Skin epidermis (tissue), 12 donors: ENCODE measurements at regions not wholly inside any gene's neighbourhood (a gene's known extent, or its start where the extent isn't known, plus 50 kb on each side); places are given as distances from the start of the nearest gene placed in this dataset.

ENCODE experiments used
- H3K27ac ChIP-seq, 21 experiments: fragments of 200-600 bp; sonication (generic) in 11 of 21; one replicate each; pipeline ENCODE4 v1.5.0; 2020; ENCODE audit warnings: mild to moderate bottlenecking in 3 of 21, inconsistent platforms in 2 of 21, moderate library complexity in 2 of 21
- H3K4me3 ChIP-seq, 7 experiments: fragments of 200-600 bp; sonication (generic) in 2 of 7; one replicate each; pipeline ENCODE4 v1.5.0; 2020; ENCODE audit warnings: inconsistent platforms in 2 of 7, mild to moderate bottlenecking in 2 of 7, moderate library complexity in 1 of 7

GRCh38 chr19:28235606-28236125 lies 977.3 kb downstream of the UQCRFS1 start:
- Histone ChIP-seq H3K4me3 (no peak overlapping the region), H3K27ac (no peak overlapping the region)

- no peak overlapping the region for H3K4me3 ChIP-seq
- H3K27ac ChIP-seq, result no peak overlapping the region
Observed at GRCh38 chr19:28234637-28235036, 978.3 kb downstream of the UQCRFS1 start.

- H3K27ac ChIP-seq, result no peak overlapping the region
- H3K4me3 ChIP-seq, result no peak overlapping the region
Observed at GRCh38 chr19:28228854-28229253, 984.1 kb downstream of the UQCRFS1 start.

GRCh38 chr19:28224441-28224840 lies 988.5 kb downstream of the UQCRFS1 start:
- no peak overlapping the region for H3K27ac ChIP-seq
- no peak overlapping the region for H3K4me3 ChIP-seq

GRCh38 chr19:28221736-28222135 lies 991.2 kb downstream of the UQCRFS1 start:
- no peak overlapping the region for H3K4me3 ChIP-seq
- H3K27ac ChIP-seq, result no peak overlapping the region

- Histone ChIP-seq H3K4me3 (no peak overlapping the region), H3K27ac (no peak overlapping the region)
Observed at GRCh38 chr19:28218728-28219127, 994.2 kb downstream of the UQCRFS1 start.

GRCh38 chr19:28217022-28217421 lies 995.9 kb downstream of the UQCRFS1 start:
- no peak overlapping the region for H3K27ac ChIP-seq
- no peak overlapping the region for H3K4me3 ChIP-seq

- Histone ChIP-seq H3K27ac (no peak overlapping the region), H3K4me3 (no peak overlapping the region)
Observed at GRCh38 chr19:28213470-28214082, 999.4 kb downstream of the UQCRFS1 start.

- H3K27ac ChIP-seq, result no peak overlapping the region
- no peak overlapping the region for H3K4me3 ChIP-seq
Observed at GRCh38 chr19:28210886-28211285, 1002.1 kb downstream of the UQCRFS1 start.

- H3K27ac ChIP-seq, result no peak overlapping the region
- H3K4me3 ChIP-seq, result no peak overlapping the region
Observed at GRCh38 chr19:28208745-28209144, 1004.2 kb downstream of the UQCRFS1 start.

- H3K27ac ChIP-seq, result no peak overlapping the region
Observed at GRCh38 chr19:28207244-28207643, 1005.7 kb downstream of the UQCRFS1 start.

GRCh38 chr19:28201462-28201943 lies 1011.4 kb downstream of the UQCRFS1 start:
- H3K27ac ChIP-seq, result no peak overlapping the region
- H3K4me3 ChIP-seq, result no peak overlapping the region

More at GRCh38 chr19:28207244-28207643, 1005.7 kb downstream of the UQCRFS1 start:
- no peak overlapping the region for H3K4me3 ChIP-seq

GRCh38 chr19:28199323-28199722 lies 1013.6 kb downstream of the UQCRFS1 start:
- Histone ChIP-seq H3K4me3 (no peak overlapping the region), H3K27ac (no peak overlapping the region)

GRCh38 chr19:28196961-28197360 lies 1016.0 kb downstream of the UQCRFS1 start:
- Histone ChIP-seq H3K27ac (no peak overlapping the region), H3K4me3 (no peak overlapping the region)

- Histone ChIP-seq H3K4me3 (no peak overlapping the region), H3K27ac (no peak overlapping the region)
Observed at GRCh38 chr19:28196101-28196500, 1016.9 kb downstream of the UQCRFS1 start.

GRCh38 chr19:28185646-28186045 lies 1027.3 kb downstream of the UQCRFS1 start:
- Histone ChIP-seq H3K4me3 (no peak overlapping the region), H3K27ac (no peak overlapping the region)

- Histone ChIP-seq H3K27ac (no peak overlapping the region), H3K4me3 (no peak overlapping the region)
Observed at GRCh38 chr19:28184997-28185396, 1028.0 kb downstream of the UQCRFS1 start.

- H3K4me3 ChIP-seq, result no peak overlapping the region
- no peak overlapping the region for H3K27ac ChIP-seq
Observed at GRCh38 chr19:28176193-28176592, 1036.8 kb downstream of the UQCRFS1 start.

- no peak overlapping the region for H3K27ac ChIP-seq
- H3K4me3 ChIP-seq, result no peak overlapping the region
Observed at GRCh38 chr19:28171983-28172382, 1041.0 kb downstream of the UQCRFS1 start.

GRCh38 chr19:28170066-28170465 lies 1042.9 kb downstream of the UQCRFS1 start:
- H3K27ac ChIP-seq, result no peak overlapping the region
- no peak overlapping the region for H3K4me3 ChIP-seq

GRCh38 chr19:28169168-28169887 lies 1043.6 kb downstream of the UQCRFS1 start:
- Histone ChIP-seq H3K4me3 (no peak overlapping the region), H3K27ac (no peak overlapping the region)
